Ovary (tissue), 7 donors: ENCODE measurements at regions not wholly inside any gene's neighbourhood (a gene's known extent, or its start where the extent isn't known, plus 50 kb on each side); places are given as distances from the start of the nearest gene placed in this dataset.
"Not testable (repeated sequence)": the region's sequence is repeated elsewhere in the genome, so short reads cannot be mapped to it uniquely, and the experiment has no call there.

Experiments used
- DNase-seq, 5 donors: peaks; one replicate each; pipeline ENCODE4 v3.0.0-alpha.2; 2019 to 2020
- H3K27ac ChIP-seq, 2 donors: fragments of 200-600 bp; one replicate each; pipeline versions ENCODE4 v1.5.1 to v1.8.0; 2019 to 2022
- H3K27me3 ChIP-seq: fragments of 200-600 bp; one replicate; pipeline ENCODE4 v1.8.0; 2022
- H3K36me3 ChIP-seq: fragments of 200-600 bp; sonication (generic); one replicate; pipeline ENCODE4 v1.5.1; 2019
- H3K4me1 ChIP-seq: one replicate; pipeline ENCODE4 v1.8.1; 2013; ENCODE audit warnings: mild to moderate bottlenecking, moderate library complexity; ENCODE audit not compliant: insufficient read depth
- H3K4me3 ChIP-seq: fragments of 200-600 bp; sonication (generic); one replicate; pipeline ENCODE4 v1.5.1; 2017
- H3K9me3 ChIP-seq, 2 donors: fragments of 200-600 bp in 1 of 2; sonication (generic) in 1 of 2; one replicate each; pipeline versions ENCODE4 v1.5.1 to v1.8.1; 2013 to 2019; ENCODE audit warnings: mild to moderate bottlenecking in 1 of 2, moderate library complexity in 1 of 2
- CTCF ChIP-seq, 3 donors: fragments of 450-650 bp in 2 of 3; fragments of 200-600 bp in 1 of 3; IDR thresholded peaks; one replicate each; pipeline versions ENCODE4 v1.5.1 to v1.8.0; 2016 to 2022; ENCODE audit warnings: antibody characterized with exemption in 3 of 3, mild to moderate bottlenecking in 1 of 3
- EP300 ChIP-seq: sonication (generic); formaldehyde crosslinking; IDR thresholded peaks from one replicate; pipeline ENCODE4 v1.6.1; 2017; ENCODE audit warnings: antibody characterized with exemption
- POLR2A ChIP-seq: fragments of 450-650 bp; IDR thresholded peaks from one replicate; pipeline ENCODE4 v1.6.1; 2017; ENCODE audit warnings: antibody characterized with exemption, mild to moderate bottlenecking, moderate library complexity
- WGBS, 3 donors: extraction: QIAGEN DNeasy Blood & Tissue Kit in 1 of 3; methylation state at CpG; one replicate each; pipeline versions ENCODE4 v1.1.5 to v1.1.7; 2013 to 2017; 5-methylcytosine and 5-hydroxymethylcytosine counted together
- intact Hi-C, 4 donors: fragments of 100-400 bp; cut with DNase I; formaldehyde crosslinking; loops; one replicate each; pipeline versions ENCODE4 v1.11.0 to v1.15.1; 2022 to 2023
- donor health status: DM: no; HTN: no; CAD: no; lungs with moderate emphysema.
- donor health status: DM: no; HTN: no; CAD: no.
- donor health status: Bipolar disorder and iron deficiency.
- donor health status: DM: no; HTN: no; CAD: no.
- donor health status: DM: yes; HTN: yes; CAD: no.

- H3K4me1 ChIP-seq = no peaks in the 10 kb centered on the region
- DNase-seq = no peak
- H3K36me3 ChIP-seq = no peaks in the 10 kb centered on the region
- H3K9me3 ChIP-seq = no peaks in the 10 kb centered on the region
- no peak for TF ChIP-seq EP300
- no peak for TF ChIP-seq CTCF (IDR thresholded peaks at IDR 0.05)
- TF ChIP-seq POLR2A = no peak
- intact Hi-C loops = no loop called here
- WGBS, 3 donors = 68 to 74% (median 71%) methylated on average over 3 of the region's 3 CpGs
- no peak overlapping the region for H3K27ac ChIP-seq
- no peaks in the 10 kb centered on the region for H3K27me3 ChIP-seq
- H3K4me3 ChIP-seq = no peak overlapping the region
Observed at GRCh38 chr2:16911746-16912145, 246.1 kb upstream of the CYRIA start.

GRCh38 chr2:16908656-16909055 lies 243.0 kb upstream of the CYRIA start:
- no peak overlapping the region for H3K27ac ChIP-seq
- intact Hi-C loops = no loop called here
- H3K4me1 ChIP-seq = no peaks in the 10 kb centered on the region
- H3K27me3 ChIP-seq = no peaks in the 10 kb centered on the region
- WGBS, 3 donors = 11 to 27% (median 16%) methylated on average over 1 of the region's 1 CpG
- no peak for TF ChIP-seq POLR2A
- TF ChIP-seq CTCF (IDR thresholded peaks at IDR 0.05) = no peak
- no peak for TF ChIP-seq EP300
- no peaks in the 10 kb centered on the region for H3K9me3 ChIP-seq
- H3K36me3 ChIP-seq = no peaks in the 10 kb centered on the region
- no peak for DNase-seq
- no peak overlapping the region for H3K4me3 ChIP-seq

- no peak for DNase-seq
- no peak overlapping the region for H3K27ac ChIP-seq
- H3K9me3 ChIP-seq = no peaks in the 10 kb centered on the region
- H3K27me3 ChIP-seq = no peaks in the 10 kb centered on the region
- H3K4me1 ChIP-seq = no peaks in the 10 kb centered on the region
- H3K4me3 ChIP-seq = no peak overlapping the region
- H3K36me3 ChIP-seq = no peaks in the 10 kb centered on the region
- 52 to 61% (median 53%) methylated on average over 3 of the region's 3 CpGs for WGBS, 3 donors
- intact Hi-C loops = no loop called here
- TF ChIP-seq CTCF (IDR thresholded peaks at IDR 0.05) (no peak), POLR2A (no peak), EP300 (no peak)
Observed at GRCh38 chr2:16907645-16908282, 242.1 kb upstream of the CYRIA start.

GRCh38 chr2:16905325-16905724 lies 239.7 kb upstream of the CYRIA start:
- 94 to 98% (median 96%) methylated on average over 5 of the region's 5 CpGs for WGBS, 3 donors

GRCh38 chr2:16900405-16901025 lies 234.9 kb upstream of the CYRIA start:
- no peaks in the 10 kb centered on the region for H3K4me1 ChIP-seq
- no peaks in the 10 kb centered on the region for H3K9me3 ChIP-seq
- no peak overlapping the region for H3K27ac ChIP-seq
- no peaks in the 10 kb centered on the region for H3K36me3 ChIP-seq
- no peak for DNase-seq
- H3K27me3 ChIP-seq = no peaks in the 10 kb centered on the region
- H3K4me3 ChIP-seq = no peak overlapping the region
- WGBS, 3 donors = 62 to 79% (median 63%) methylated on average over 6 of the region's 6 CpGs
- intact Hi-C loops = no loop called here
- no peak for TF ChIP-seq CTCF (IDR thresholded peaks at IDR 0.05)
- no peak for TF ChIP-seq POLR2A
- no peak for TF ChIP-seq EP300

More at GRCh38 chr2:16905325-16905724, 239.7 kb upstream of the CYRIA start:
- H3K9me3 ChIP-seq, H3K36me3 ChIP-seq, H3K27ac ChIP-seq, H3K4me3 ChIP-seq, intact Hi-C loops, H3K27me3 ChIP-seq, H3K4me1 ChIP-seq, DNase-seq: not testable (repeated sequence)
